Renal cortical epithelial cell (primary cell): ENCODE measurements at regions not wholly inside any gene's neighbourhood (a gene's known extent, or its start where the extent isn't known, plus 50 kb on each side); places are given as distances from the start of the nearest gene placed in this dataset.
"Not testable (repeated sequence)": the region's sequence is repeated elsewhere in the genome, so short reads cannot be mapped to it uniquely, and the experiment has no call there.

Source experiments
- DNase-seq: peaks from one replicate; pipeline ENCODE4 v3.0.0-alpha.2; 2011; ENCODE audit warnings: low read depth

GRCh38 chr5:68657055-68657961 lies 436.5 kb upstream of the SLC30A5 start:
- DNase-seq: peak; percentile 49

GRCh38 chr5:68658810-68659372 lies 434.9 kb upstream of the SLC30A5 start:
- no peak for DNase-seq

- no peak for DNase-seq
Observed at GRCh38 chr5:68659881-68660280, 433.9 kb upstream of the SLC30A5 start.

- DNase-seq: peak; percentile 49
Observed at GRCh38 chr5:68661237-68661636, 432.6 kb upstream of the SLC30A5 start.

GRCh38 chr5:68662804-68663307 lies 431.0 kb upstream of the SLC30A5 start:
- DNase-seq: no peak

- no peak for DNase-seq
Observed at GRCh38 chr5:68669864-68670575, 423.8 kb upstream of the SLC30A5 start.

GRCh38 chr5:68673106-68673822 lies 420.6 kb upstream of the SLC30A5 start:
- peak; percentile 93 for DNase-seq

- DNase-seq: peak; percentile 88
Observed at GRCh38 chr5:68673823-68674180, 420.0 kb upstream of the SLC30A5 start.

GRCh38 chr5:68679041-68679440 lies 414.8 kb upstream of the SLC30A5 start:
- DNase-seq: no peak

- DNase-seq: no peak
Observed at GRCh38 chr5:68680366-68680765, 413.4 kb upstream of the SLC30A5 start.

- peak; percentile 21 for DNase-seq
Observed at GRCh38 chr5:68681929-68682328, 411.9 kb upstream of the SLC30A5 start.

- DNase-seq: peak; percentile 90
Observed at GRCh38 chr5:68682400-68683160, 411.2 kb upstream of the SLC30A5 start.

GRCh38 chr5:68683632-68684036 lies 410.2 kb upstream of the SLC30A5 start:
- peak; percentile 100 for DNase-seq

- DNase-seq: no peak
Observed at GRCh38 chr5:68685863-68686262, 408.0 kb upstream of the SLC30A5 start.

- no peak for DNase-seq
Observed at GRCh38 chr5:68688547-68688946, 405.3 kb upstream of the SLC30A5 start.

GRCh38 chr5:68689010-68689409 lies 404.8 kb upstream of the SLC30A5 start:
- DNase-seq: no peak

- DNase-seq: not testable (repeated sequence)
Observed at GRCh38 chr5:68691874-68692273, 401.9 kb upstream of the SLC30A5 start.

GRCh38 chr5:68698025-68698940 lies 395.5 kb upstream of the SLC30A5 start:
- DNase-seq: no peak

GRCh38 chr5:68699966-68700365 lies 393.8 kb upstream of the SLC30A5 start:
- DNase-seq: no peak

- DNase-seq: no peak
Observed at GRCh38 chr5:68707575-68707974, 386.2 kb upstream of the SLC30A5 start.
